PC-3 (cell line): ENCODE measurements at regions not wholly inside any gene's neighbourhood (a gene's known extent, or its start where the extent isn't known, plus 50 kb on each side); places are given as distances from the start of the nearest gene placed in this dataset.

Source experiments
- CTCF ChIP-seq: fragments of 300-600 bp; sonication (generic); conservative IDR thresholded peaks from 2 replicates; pipeline ENCODE4 v1.5.1; 2017; ENCODE audit warnings: antibody characterized with exemption, low read depth, mild to moderate bottlenecking, low read length
- EZH2phosphoT487 ChIP-seq: fragments of 300-600 bp; sonication (generic); IDR thresholded peaks from 2 replicates; pipeline ENCODE4 v1.6.1; 2018; ENCODE audit warnings: mild to moderate bottlenecking, antibody characterized with exemption, low read length, borderline replicate concordance

DNA sequence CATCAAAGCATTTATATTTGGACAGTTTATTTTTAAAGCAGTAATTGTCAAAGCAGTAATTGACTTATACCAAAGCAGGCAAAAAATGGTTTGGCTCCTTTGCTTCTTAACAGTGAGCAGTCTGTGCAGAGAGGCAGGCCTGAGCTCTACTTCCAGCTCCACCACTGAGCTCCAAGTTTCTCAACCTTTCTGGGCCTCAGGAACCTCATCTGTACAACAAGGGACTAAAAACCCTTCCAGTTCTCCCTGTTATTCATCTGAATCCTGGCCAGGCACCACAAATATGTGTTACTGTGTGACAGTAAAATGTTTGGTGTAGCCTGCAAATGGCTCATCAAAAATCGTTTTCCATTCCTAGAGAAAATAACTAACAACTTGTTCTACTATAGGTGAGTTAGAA, 88.7 kb upstream of the TTC29 start:
- TF ChIP-seq CTCF (no peak), EZH2phosphoT487 (no peak)
